Dermis blood vessel endothelial cell (primary cell): ENCODE measurements at regions not wholly inside any gene's neighbourhood (a gene's known extent, or its start where the extent isn't known, plus 50 kb on each side); places are given as distances from the start of the nearest gene placed in this dataset.
"Not testable (repeated sequence)": the region's sequence is repeated elsewhere in the genome, so short reads cannot be mapped to it uniquely, and the experiment has no call there.

Experiments
- DNase-seq: peaks from one replicate; pipeline ENCODE4 v3.0.0; 2010

DNA sequence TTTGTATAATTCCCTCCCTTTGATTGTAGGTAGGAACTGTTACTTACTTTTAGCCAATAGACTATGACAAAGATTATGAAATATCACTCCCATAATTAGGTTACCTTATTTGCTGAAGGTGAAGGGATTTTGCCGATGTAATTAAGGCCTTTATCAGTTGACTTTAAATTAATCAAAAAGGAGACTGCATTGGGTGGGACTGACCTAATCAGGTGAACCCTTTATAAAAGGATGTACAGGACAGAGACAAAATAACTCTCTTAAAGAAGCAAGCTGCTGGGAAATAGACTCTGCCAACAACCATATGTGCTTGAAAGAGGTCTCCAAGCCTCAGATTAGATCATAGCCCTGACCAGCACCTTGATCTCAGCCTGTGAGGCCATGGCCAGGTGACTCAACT is 167.6 kb downstream of the SOX3 start:
- DNase-seq = no peak

DNA sequence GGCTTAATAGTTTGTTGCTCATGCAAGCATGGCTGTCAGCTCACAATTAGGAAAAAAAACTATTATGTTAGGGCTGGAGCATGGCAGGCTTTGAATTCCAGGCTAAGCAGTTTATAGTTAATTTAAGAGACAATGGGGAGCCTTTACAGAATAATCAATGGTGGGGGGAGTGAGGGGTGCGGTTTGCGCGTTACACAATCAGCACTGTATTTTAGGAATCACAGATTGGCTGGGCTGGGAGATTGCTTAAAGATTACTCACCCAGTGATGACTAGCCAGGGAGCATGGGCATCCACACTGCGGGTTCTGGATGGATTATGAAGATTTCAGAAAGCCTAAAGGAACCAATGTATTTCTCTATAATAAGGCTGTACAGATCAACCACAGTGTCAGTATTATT is 186.6 kb downstream of the SOX3 start:
- no peak for DNase-seq

DNA sequence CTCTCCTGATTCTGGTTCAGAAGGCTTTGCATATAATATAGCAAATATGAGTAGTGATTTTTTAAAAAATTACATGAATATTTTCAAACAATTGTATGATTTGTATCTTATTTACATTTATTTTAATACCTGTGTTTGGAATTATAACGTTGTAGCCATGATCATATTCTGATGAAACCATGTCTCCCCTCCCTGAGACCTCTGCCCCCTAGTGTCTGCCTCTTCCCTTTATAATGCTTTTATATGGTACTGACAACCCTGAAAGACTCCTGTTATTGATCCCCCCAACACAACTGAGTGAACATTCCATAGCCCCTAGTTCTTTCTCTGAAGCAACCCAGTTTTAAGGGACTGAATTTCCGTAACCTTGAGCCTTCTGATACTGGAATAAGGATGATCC is 187.4 kb downstream of the SOX3 start:
- DNase-seq = no peak

DNA sequence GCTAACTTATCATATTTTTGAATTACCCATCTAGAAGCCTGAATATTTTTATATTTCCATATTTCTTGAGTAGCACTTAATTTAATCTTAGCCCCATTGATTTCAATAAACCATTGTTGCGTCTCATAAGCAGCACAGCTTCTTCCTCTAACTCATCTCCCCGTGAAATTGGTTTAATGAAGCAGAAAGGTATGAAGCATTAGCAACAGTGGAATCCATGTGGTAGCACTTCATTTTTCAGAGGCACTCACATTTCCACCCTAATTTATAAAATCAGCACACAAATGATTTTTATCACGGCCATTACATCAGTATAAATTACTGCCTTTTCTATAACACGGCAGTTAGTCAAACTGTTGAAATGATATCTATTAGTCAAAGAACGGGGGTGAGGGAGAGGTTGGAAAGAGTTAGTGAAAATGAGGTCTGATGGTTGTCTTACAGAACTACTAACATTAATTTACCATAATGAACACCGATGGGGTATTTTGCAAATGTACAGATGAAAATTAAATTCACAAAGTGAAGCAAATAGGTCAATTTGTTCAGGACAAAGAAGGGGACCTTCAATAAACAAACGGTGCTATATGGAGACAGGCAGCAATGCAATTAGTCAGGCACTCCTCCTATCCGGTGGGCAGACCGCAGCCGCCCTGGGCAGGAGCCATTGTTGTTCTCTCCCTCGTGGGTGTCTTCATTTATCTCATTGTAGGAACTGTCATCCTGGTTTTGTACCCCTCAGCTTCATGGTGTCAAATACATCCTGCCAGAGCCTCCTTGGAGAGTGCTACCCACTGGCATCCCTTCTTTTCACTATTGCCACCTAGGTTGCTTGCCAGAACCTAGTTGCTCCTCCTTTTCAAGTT is 205.7 kb downstream of the SOX3 start:
- no peak for DNase-seq

DNA sequence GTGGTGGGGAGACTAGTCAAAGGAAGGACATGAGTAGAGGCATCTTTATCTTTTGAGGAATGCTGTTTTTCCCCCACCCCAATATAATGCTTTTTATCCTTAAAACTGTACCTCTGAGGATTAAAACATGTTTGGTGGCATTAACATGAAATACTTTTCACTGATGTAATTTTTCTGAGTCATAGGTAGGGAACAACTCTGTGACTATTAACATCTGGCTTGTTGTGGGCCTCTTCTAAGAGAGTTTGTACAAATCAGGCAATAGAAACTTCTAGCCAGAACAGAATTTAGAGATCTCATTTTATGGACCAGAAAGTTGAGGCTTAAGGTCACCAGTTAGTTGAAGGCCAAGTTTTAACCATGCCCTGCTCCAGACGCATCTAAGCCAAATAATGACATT is 207.6 kb downstream of the SOX3 start:
- no peak for DNase-seq

DNA sequence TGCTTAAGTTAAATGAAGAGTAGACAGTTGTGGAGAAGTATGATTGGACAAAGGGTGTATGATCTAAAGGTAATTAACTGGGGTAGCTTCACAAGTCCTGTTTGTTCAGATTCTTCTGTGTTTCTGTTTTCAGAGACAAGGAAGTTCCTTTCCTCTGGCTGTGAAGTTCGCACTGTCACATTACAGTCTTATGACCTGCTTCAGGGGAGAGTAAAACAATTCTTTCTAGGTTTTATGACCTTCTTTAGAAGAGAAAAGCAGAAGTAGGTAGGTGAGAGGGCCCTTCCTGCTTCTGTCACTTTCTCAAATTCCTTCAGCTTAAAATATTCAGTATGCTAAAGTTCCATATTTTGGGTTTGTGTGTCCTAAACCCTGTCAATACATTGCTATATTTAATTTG is 211.9 kb downstream of the SOX3 start:
- no peak for DNase-seq

DNA sequence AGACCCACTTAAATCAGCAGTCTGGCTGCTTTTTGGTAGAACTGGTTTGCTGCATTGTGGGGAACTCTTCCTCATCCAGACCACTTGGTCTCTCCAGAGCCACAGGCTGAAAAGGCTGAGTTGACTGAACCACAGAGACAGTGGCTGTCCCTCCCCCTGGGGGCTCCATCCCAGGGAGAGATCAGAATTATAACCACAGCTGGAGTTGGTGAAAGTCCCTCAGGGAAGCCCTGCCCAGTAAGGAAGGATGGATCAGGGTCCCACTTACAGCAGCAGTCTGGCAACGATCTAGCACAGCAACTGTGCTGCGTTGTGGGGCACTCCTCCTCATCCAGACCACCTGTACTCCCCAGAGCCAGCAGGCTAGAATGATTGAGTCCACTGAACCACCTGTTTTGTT is 212.7 kb downstream of the SOX3 start:
- no peak for DNase-seq

DNA sequence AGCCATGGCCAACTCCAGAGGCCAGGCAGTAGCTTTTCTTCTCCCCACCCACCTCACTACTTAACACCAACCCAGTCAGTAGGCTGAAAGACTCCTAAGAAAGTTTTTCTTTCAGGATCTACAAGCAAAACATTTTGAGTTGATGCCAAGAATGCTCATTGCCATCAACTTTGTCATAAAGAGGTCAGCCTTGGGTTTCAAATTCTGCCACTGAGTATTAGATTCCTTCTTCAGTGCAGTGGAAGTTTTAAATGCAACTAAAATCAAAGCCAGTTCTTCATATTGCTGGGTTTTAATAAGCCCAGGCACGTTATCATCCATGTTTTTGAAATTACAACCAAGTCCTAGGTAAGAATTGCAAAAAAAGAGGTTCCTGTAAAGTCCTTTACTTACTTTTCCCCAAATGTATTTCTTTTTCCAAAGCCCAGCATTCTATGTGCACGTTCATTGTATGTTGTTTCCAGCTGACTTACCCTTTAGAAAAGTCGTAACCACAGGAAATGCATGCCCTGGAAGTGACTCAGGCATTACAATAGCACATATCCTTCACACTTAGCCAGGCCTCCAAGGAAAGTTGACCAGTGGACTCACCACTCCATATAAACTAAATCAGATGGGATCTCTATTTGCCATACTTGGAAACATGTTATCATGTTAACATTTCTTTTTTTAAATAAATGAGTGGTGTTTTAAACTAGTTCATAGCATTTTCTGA is 229.9 kb downstream of the SOX3 start:
- DNase-seq = no peak

DNA sequence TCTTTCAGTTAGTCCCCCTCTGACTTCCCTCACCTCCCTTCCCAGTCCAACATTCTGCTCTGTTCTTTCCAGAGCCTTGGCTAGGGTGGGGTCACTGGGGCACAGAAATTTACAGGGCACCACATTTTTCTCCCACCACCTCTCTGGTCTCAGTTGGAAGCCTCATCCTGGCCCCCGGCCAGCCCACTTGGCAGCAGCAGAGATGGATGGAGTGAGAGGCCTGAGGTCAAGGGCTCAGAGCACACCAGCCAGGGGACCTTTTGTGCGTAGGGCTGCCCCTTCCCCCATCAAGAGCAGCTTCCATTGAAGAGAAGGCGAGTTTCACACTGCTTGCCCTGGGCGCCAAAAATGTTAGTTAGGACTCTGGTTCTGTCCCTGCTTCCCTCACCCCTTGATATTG is 230.9 kb downstream of the SOX3 start:
- DNase-seq = no peak

DNA sequence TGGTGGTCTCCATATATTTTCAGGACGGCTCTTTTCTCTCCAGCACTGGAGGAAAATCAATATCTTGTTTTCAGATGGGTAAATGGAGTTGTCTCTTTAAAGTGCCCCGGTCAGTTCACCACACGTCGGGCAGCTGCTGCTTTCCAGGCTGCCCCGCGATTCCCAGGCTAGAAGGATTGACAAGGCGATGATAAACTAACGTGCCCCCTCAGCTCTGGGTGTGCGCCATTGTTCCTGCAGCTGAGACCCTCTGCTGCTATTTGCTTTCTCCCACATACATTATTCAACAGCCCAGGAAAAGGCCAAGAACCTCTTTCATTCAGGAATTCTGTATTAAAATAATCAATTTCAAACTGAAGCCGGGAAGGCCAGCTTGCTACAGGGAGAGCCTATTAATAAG is 254.5 kb downstream of the SOX3 start:
- DNase-seq = no peak

DNA sequence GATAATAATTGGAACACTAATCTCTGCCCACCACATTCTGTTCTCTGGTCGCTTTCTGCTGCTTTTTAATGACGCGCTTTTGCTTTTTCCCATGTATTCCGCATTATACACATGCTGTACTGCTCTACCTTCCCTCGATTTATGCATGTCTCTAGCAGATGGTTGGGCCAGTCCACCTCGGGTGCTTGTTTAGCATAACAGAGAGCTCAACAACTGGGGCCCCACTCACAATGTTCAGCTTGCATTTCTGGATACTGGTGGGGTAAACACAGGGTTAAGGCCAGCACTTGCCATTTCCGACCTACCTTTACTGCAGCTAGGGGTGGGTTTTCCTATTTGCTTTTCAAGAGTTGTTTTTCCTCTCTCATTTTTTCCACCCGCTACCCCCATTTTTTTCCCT is 255.8 kb downstream of the SOX3 start:
- no peak for DNase-seq

DNA sequence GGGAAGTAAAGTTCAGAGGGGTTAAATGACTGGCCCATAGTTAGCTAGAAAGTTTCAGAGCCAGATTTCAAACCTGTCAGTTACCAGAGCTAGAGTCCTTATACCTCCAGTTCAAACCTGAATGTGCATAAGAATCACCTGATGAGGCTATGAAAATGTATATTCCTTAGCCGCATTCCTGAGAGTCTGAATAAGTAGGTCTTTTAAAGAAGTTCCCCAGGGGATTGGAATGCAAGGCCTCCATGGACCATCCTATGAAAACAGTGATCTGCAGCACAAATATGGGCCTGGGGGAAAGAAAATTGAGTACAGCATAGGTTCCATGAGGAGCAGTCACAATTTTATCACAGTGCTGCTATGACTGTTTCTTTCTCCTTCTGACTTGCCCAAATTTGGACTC is 263.9 kb upstream of the CXorf66 start:
- no peak for DNase-seq

DNA sequence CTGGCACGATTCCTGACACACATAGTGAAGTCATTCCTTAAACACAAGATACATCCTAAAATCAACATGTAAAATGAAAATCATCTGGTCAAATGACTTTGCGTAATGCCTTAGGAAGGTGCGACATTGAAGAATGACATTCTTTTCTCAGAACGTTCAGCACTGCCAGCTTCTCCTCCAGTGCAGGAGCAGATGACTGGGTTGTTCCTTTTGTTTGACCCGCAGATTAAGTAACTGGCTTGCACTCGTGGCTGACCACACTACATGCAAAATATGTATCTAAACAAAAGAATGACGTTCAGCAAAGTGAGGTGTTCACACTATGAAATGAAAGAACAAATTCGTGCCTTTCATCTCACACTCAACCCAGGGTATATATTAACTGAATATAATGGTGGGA is 260.7 kb upstream of the CXorf66 start:
- not testable (repeated sequence) for DNase-seq

DNA sequence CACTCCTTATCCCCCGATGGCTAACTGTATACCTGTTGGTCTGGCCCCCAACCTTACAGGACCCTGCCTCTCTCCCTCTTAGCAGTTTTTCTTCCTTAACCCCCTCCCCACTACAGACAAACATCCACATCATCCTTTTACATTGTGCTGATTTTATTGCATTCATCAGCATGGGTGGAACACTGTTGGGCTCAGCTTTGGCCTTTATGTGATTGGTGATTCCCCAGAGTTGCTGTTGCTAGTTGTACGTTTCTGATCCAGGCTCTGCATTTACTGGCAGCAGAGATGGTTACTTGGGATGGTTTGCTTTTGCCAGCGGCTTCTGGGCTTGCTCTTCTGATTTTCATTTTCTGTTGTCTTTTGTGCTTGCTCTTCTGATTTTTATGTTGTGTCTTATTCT is 250.6 kb upstream of the CXorf66 start:
- DNase-seq = not testable (repeated sequence)

DNA sequence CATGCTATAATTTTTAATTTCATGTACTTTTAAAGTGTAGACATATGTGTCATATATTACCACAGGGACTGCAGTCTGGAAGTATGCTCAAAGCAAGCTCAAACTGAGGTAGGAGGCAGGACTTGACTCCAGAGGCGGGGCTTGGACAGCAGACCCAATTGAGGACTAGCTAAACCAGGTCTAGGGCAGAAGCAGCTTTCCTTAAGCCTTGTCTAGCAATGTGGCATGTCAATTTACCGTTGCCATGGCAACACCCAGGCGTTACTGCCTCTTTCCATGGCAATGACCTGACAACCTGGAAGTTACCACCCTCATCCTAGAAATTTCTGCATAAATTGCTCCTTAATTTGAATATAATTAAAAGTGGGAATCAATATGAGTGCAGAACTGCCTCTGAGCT is 249.2 kb upstream of the CXorf66 start:
- DNase-seq = not testable (repeated sequence)

DNA sequence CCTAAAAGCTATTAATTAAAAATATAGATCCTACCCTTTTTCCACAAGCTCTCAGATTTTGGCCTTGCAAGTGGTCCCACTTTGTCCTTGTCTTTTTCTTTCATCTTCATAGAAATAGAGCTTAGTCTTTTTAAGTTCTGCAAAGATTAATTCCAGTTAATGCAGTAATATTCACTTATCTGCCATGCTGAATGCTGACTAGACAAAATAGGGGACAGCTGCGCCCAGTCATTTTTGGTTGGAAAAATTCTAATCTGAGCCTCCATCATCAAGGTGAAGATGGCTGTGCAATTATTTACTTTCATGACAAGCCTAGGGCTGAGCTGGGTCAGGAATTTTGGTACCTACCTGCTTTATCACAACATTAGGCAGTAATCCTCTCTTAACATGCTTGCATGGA is 241.3 kb upstream of the CXorf66 start:
- no peak for DNase-seq

DNA sequence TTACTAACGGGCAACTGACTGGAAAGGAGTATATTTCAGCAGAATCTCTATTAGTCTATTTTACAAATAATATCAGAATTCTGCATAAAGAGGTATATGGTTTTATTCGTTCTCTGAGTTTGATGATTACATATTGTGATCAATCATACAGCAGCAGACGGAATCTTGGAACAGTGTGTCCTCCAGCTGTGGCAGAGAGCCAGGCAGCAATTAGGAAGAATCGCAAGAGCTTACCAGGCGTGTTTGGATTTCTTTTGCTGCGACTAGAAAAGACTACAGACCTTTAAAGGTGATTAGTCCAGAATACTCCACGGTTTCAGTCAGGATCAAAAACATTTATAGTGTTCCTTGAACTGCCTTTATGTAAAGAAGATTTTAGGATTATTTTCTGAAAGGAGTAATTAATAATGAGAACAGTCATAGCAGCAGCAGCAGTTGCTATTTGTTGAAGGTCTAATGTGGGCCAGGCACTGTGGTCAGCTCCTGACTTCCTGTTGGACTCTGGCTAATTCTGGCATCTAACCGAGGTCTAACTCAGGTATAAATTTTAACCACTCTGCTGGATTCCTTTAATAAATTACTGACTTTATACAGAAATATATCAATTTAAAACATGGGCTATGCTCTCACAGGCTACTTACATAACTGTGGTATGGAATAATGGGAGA is 225.3 kb upstream of the CXorf66 start:
- no peak for DNase-seq

DNA sequence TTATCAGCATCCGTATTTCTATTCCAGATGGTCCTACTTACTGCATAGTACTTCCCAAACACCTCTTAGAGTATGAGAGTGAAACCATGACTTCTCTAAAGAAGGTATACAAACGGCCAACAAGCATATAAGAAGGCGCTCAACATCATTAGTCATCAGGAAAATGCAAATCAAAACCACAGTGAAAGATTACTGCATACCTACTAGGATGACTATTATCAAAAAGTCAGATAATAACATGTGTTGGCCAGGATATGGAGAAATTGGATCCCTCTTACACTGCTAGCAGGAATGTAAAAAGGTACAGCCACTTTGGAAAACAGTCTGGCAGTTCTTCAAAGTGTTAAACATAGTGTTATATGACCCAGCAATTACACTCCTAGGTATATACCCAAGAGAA is 215.3 kb upstream of the CXorf66 start:
- DNase-seq = no peak

DNA sequence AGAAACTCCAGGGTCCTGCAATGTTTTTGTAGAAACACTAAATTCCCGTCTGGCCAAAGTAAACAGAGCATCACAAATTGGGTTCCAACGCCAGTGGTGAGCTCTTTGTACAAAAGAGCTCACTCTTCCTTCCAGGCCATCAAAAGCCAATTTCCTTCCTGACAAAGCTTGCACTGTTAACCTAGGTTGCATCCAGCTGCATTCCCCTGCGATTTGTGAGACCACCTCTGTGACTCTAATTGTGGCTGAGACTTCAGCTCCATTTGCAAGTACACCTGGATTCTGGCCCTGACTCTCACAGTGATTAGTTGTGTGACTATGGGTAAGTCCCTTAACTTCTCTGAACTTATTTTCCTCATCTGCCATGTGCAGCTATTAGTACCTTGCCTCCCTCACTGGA is 212.5 kb upstream of the CXorf66 start:
- DNase-seq = no peak

DNA sequence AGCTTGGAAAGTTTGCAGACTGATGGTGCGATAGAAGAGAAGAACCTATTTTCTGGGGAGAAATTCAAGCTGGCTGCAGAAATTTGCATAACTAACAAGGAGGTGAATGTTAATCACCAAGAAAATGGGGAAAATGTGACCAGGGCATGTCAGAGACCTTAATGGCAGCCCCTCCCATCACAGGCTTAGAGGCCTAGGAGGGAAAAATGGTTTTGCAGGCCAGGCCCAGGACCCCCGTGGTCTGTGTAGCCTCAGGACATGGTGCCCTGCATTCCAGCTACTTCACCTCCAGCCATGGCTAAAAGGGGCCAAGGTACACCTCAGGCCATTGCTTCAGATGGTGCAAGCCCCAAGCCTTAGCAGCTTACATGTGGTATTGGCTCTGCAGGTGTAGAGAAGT is 207.1 kb upstream of the CXorf66 start:
- no peak for DNase-seq

DNA sequence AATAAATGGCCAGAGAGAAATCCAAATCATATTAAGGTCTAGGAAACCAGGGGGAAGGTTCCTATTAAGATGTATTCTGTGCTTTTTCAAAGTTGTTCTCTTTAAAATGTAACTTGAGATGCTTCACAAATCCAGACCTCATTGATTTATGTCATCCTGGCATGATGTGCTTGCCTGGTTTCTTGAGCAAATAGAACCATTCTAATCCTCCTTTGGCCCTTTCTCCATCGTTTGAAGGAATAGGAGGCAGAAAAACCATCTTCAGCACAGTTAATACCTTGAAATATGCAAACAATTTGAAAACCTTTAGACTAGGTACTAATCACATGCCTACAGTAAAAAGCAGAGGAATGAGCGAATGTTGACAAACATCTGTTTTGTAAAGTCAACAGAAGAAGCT is 202.2 kb upstream of the CXorf66 start:
- no peak for DNase-seq

DNA sequence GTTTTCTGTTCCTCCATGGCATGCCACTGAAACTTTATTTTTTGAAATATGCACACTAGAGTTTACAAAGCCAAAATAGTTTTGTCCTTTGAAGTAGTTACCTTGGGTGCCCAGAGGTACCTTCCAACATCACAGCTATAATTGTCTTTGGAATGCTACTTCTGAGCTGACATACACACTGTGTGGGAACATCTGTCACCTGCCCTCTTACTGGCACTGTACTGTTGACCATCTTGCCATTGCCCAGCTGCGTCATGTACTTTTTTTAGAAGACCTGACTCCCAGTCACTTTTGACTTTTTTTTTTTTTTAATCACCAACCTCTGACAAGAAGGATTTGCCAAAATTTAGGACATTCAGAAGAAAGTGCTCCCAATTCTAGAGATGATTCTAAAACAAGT is 200.5 kb upstream of the CXorf66 start:
- DNase-seq = no peak

DNA sequence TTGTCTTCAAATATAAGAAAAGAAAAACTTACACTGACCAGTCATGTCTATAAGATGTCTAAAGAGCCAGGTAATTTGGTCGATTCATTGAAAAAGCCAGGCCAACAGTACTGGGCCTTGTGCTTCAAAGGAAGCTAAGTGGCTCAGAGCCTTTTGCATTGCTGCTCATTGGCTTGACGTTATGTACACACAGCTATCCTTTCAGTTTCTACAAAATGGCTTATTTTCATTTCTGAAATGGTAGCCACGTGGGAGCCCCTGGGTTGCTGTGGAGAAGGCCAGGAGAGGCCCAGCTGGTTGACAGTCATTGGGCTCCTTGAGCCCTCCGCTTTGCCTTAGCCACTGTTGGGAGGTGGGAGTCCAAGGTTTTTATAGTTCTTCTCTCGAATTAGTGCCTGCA is 199.1 kb upstream of the CXorf66 start:
- DNase-seq = no peak
